H9 (cell line): ENCODE measurements at regions not wholly inside any gene's neighbourhood (a gene's known extent, or its start where the extent isn't known, plus 50 kb on each side); places are given as distances from the start of the nearest gene placed in this dataset.

Experiments
- DNase-seq: peaks from one replicate; pipeline ENCODE4 v3.0.0-alpha.2; 2017
- H2AFZ ChIP-seq: one replicate; pipeline ENCODE4 v1.6.1; 2013; ENCODE audit warnings: mild to moderate bottlenecking, low read length, control low read depth, moderate library complexity
- H2AK5ac ChIP-seq: 2 replicates; pipeline ENCODE4 v1.6.1; 2013; ENCODE audit warnings: low read length, control low read depth, mixed read lengths; ENCODE audit not compliant: insufficient read length
- H2BK120ac ChIP-seq: one replicate; pipeline ENCODE4 v1.6.1; 2013; ENCODE audit warnings: low read depth, mild to moderate bottlenecking, low read length, control low read depth, inconsistent platforms; ENCODE audit not compliant: poor library complexity, severe bottlenecking
- H2BK12ac ChIP-seq: 2 replicates; pipeline ENCODE4 v1.6.1; 2013; ENCODE audit warnings: low read length, control low read depth, mixed read lengths, low read depth; ENCODE audit not compliant: insufficient read length
- H2BK15ac ChIP-seq: 2 replicates; pipeline ENCODE4 v1.6.1; 2013; ENCODE audit warnings: low read depth, low read length, control low read depth
- H2BK20ac ChIP-seq: one replicate; pipeline ENCODE4 v1.6.1; 2013; ENCODE audit warnings: low read depth, mild to moderate bottlenecking, low read length, control low read depth, inconsistent platforms; ENCODE audit not compliant: poor library complexity, severe bottlenecking
- H2BK5ac ChIP-seq: 2 replicates; pipeline ENCODE4 v1.6.1; 2013; ENCODE audit warnings: low read length, control low read depth, mixed read lengths; ENCODE audit not compliant: insufficient read length
- H3K14ac ChIP-seq: 2 replicates; pipeline ENCODE4 v1.6.1; 2013; ENCODE audit warnings: low read length, control low read depth; ENCODE audit not compliant: insufficient read depth
- H3K18ac ChIP-seq: 2 replicates; pipeline ENCODE4 v1.6.1; 2013; ENCODE audit warnings: low read depth, mild to moderate bottlenecking, mixed read lengths, low read length, control low read depth; ENCODE audit not compliant: insufficient read length
- H3K23ac ChIP-seq: 2 replicates; pipeline ENCODE4 v1.6.1; 2013; ENCODE audit warnings: low read length, control low read depth, mixed read lengths, low read depth; ENCODE audit not compliant: insufficient read length
- H3K23me2 ChIP-seq: 2 replicates; pipeline ENCODE4 v1.6.1; 2013; ENCODE audit warnings: low read depth, mild to moderate bottlenecking, mixed read lengths, low read length, control low read depth; ENCODE audit not compliant: insufficient read length, poor library complexity, severe bottlenecking
- H3K27ac ChIP-seq: 2 replicates; pipeline ENCODE4 v1.5.1; 2013; ENCODE audit warnings: low read length, control low read depth, mixed read lengths, low read depth; ENCODE audit not compliant: insufficient read length
- H3K27me3 ChIP-seq: 2 replicates; pipeline ENCODE4 v1.6.1; 2013; ENCODE audit warnings: low read length, control low read depth, inconsistent platforms; ENCODE audit not compliant: insufficient read depth
- H3K4ac ChIP-seq: 2 replicates; pipeline ENCODE4 v1.6.1; 2013; ENCODE audit warnings: low read depth, mild to moderate bottlenecking, control low read depth, inconsistent platforms, low read length, moderate library complexity
- H3K4me1 ChIP-seq: 2 replicates; pipeline ENCODE4 v1.6.1; 2013; ENCODE audit warnings: low read length, control low read depth, inconsistent platforms; ENCODE audit not compliant: insufficient read depth
- H3K4me2 ChIP-seq: 2 replicates; pipeline ENCODE4 v1.6.1; 2013; ENCODE audit warnings: low read length, control low read depth, mixed read lengths; ENCODE audit not compliant: insufficient read length, insufficient read depth
- H3K56ac ChIP-seq: 2 replicates; pipeline ENCODE4 v1.6.1; 2013; ENCODE audit warnings: low read depth, mild to moderate bottlenecking, mixed read lengths, low read length, control low read depth; ENCODE audit not compliant: insufficient read length
- H3K79me1 ChIP-seq: 2 replicates; pipeline ENCODE4 v1.6.1; 2013; ENCODE audit warnings: low read depth, mild to moderate bottlenecking, moderate library complexity, low read length, control low read depth, inconsistent platforms; ENCODE audit not compliant: insufficient read depth, poor library complexity, severe bottlenecking
- H3K79me2 ChIP-seq: 2 replicates; pipeline ENCODE4 v1.6.1; 2013; ENCODE audit warnings: low read length, control low read depth, inconsistent platforms; ENCODE audit not compliant: insufficient read depth
- H3K9ac ChIP-seq: 2 replicates; pipeline ENCODE4 v1.6.1; 2013; ENCODE audit warnings: low read length, control low read depth, mixed read lengths; ENCODE audit not compliant: insufficient read length; ENCODE audit errors: extremely low read depth
- H3K9me3 ChIP-seq: one replicate; pipeline ENCODE4 v1.6.1; 2013; ENCODE audit warnings: low read depth, low read length, inconsistent platforms; ENCODE audit not compliant: control insufficient read depth
- H3T11ph ChIP-seq: one replicate; pipeline ENCODE4 v1.6.1; 2013; ENCODE audit warnings: mild to moderate bottlenecking, low read length, control low read depth, inconsistent platforms
- H4K20me1 ChIP-seq: one replicate; pipeline ENCODE4 v1.6.1; 2013; ENCODE audit not compliant: control insufficient read depth, insufficient read length, insufficient read depth
- H4K5ac ChIP-seq: 2 replicates; pipeline ENCODE4 v1.6.1; 2013; ENCODE audit warnings: low read depth, mild to moderate bottlenecking, mixed read lengths, low read length, control low read depth; ENCODE audit not compliant: insufficient read length
- H4K8ac ChIP-seq: replicated peaks from 2 replicates; pipeline ENCODE4 v1.6.1; 2013; ENCODE audit warnings: low read length, control low read depth, mixed read lengths, low read depth; ENCODE audit not compliant: insufficient read length
- H4K91ac ChIP-seq: 2 replicates; pipeline ENCODE4 v1.6.1; 2013; ENCODE audit warnings: low read depth, mild to moderate bottlenecking, moderate library complexity, mixed read lengths, low read length, control low read depth; ENCODE audit not compliant: insufficient read length
- H3K27ac Mint-ChIP-seq, 3 experiments: 2 replicates in 2 of 3; 3 replicates in 1 of 3; pipeline ENCODE4 v1.8.0; 2020 to 2021; ENCODE audit warnings: mixed read lengths in 3 of 3, mild to moderate bottlenecking in 1 of 3, moderate library complexity in 1 of 3
- H3K27me3 Mint-ChIP-seq: 2 replicates; pipeline ENCODE4 v1.8.0; 2021; ENCODE audit warnings: low read depth, mild to moderate bottlenecking, moderate library complexity, mixed read lengths
- H3K36me3 Mint-ChIP-seq, 3 experiments: 2 replicates in 2 of 3; 3 replicates in 1 of 3; pipeline ENCODE4 v1.8.0; 2020 to 2021; ENCODE audit warnings: low read depth in 3 of 3, mixed read lengths in 3 of 3; ENCODE audit not compliant: insufficient read depth in 1 of 3
- H3K4me1 Mint-ChIP-seq, 2 experiments: 2 replicates each; pipeline ENCODE4 v1.8.0; 2020; ENCODE audit warnings: mixed read lengths in 2 of 2
- H3K4me3 Mint-ChIP-seq, 2 experiments: 2 replicates in 1 of 2; 3 replicates in 1 of 2; pipeline ENCODE4 v1.8.0; 2020 to 2021; ENCODE audit warnings: mild to moderate bottlenecking in 2 of 2, mixed read lengths in 2 of 2, moderate library complexity in 1 of 2
- H3K9me3 Mint-ChIP-seq, 2 experiments: 2 replicates in 1 of 2; 3 replicates in 1 of 2; pipeline ENCODE4 v1.8.0; 2020; ENCODE audit warnings: mild to moderate bottlenecking in 2 of 2, mixed read lengths in 2 of 2, moderate library complexity in 1 of 2
- CTCF ChIP-seq: fragments of 200-600 bp; sonication (generic); conservative IDR thresholded peaks from 3 replicates; pipeline ENCODE4 v1.8.0; 2021; ENCODE audit warnings: antibody characterized with exemption, mild to moderate bottlenecking
- WGBS: extraction: QIAGEN DNeasy Blood & Tissue Kit; methylation state at CpG from one replicate; pipeline ENCODE4 v1.1.7; 2013; ENCODE audit warnings: missing lambda C conversion rate, low lambda C conversion rate, mixed read lengths; ENCODE audit not compliant: insufficient read length; ENCODE audit errors: extremely low coverage; 5-methylcytosine and 5-hydroxymethylcytosine counted together

GRCh38 chr2:122935506-122935905, 1089.6 kb upstream of the CNTNAP5 start:
- H2AFZ ChIP-seq = no peak overlapping the region
- Mint-ChIP-seq H3K4me3 (no peak overlapping the region), H3K9me3 (no peaks in the 10 kb centered on the region), H3K27me3 (no peaks in the 10 kb centered on the region), H3K27ac (no peak overlapping the region), H3K36me3 (peaks cover 0 to 1% (median 0%) of the 10 kb centered on the region in 3 experiments; a peak in 1 of 7 replicates), H3K4me1 (no peaks in the 10 kb centered on the region)
- H3K56ac ChIP-seq = no peak overlapping the region
- no peaks in the 10 kb centered on the region for H3K79me2 ChIP-seq
- H4K5ac ChIP-seq = no peak overlapping the region
- H3K18ac ChIP-seq = no peak overlapping the region
- H3K9me3 ChIP-seq = no peaks in the 10 kb centered on the region
- H3K9ac ChIP-seq = no peak overlapping the region
- H2BK5ac ChIP-seq = no peak overlapping the region
- no peak overlapping the region for H4K91ac ChIP-seq
- H3K27ac ChIP-seq = no peak overlapping the region
- DNase-seq = no peak
- H4K8ac ChIP-seq = no peak overlapping the region
- H4K20me1 ChIP-seq = no peaks in the 10 kb centered on the region
- H2BK20ac ChIP-seq = no peak overlapping the region
- no CpG with 5 or more reads among the region's 2 CpGs for WGBS
- H3T11ph ChIP-seq = no peak overlapping the region
- H2BK15ac ChIP-seq = no peak overlapping the region
- H3K23ac ChIP-seq = no peak overlapping the region
- no peaks in the 10 kb centered on the region for H3K4me1 ChIP-seq
- TF ChIP-seq CTCF = no peak
- H3K14ac ChIP-seq = no peak overlapping the region
- H2BK12ac ChIP-seq = no peak overlapping the region
- H3K27me3 ChIP-seq = no peaks in the 10 kb centered on the region
- H2AK5ac ChIP-seq = no peak overlapping the region
- H3K23me2 ChIP-seq = no peaks in the 10 kb centered on the region
- H3K4me2 ChIP-seq = no peak overlapping the region
- no peak overlapping the region for H2BK120ac ChIP-seq
- H3K4ac ChIP-seq = no peak overlapping the region
- no peaks in the 10 kb centered on the region for H3K79me1 ChIP-seq
